GM23248 (cell line): ENCODE measurements at regions not wholly inside any gene's neighbourhood (a gene's known extent, or its start where the extent isn't known, plus 50 kb on each side); places are given as distances from the start of the nearest gene placed in this dataset.

ENCODE experiments used
- EZH2 ChIP-seq: fragments of 200-600 bp; sonication (generic); IDR thresholded peaks from 2 replicates; pipeline ENCODE4 v1.6.1; 2018; ENCODE audit warnings: antibody characterized with exemption, mild to moderate bottlenecking; ENCODE audit not compliant: insufficient read depth, poor library complexity, severe bottlenecking
- EZH2phosphoT487 ChIP-seq: fragments of 200-600 bp; sonication (generic); IDR thresholded peaks from 2 replicates; pipeline ENCODE4 v1.6.1; 2018; ENCODE audit warnings: antibody characterized with exemption, moderate library complexity, mild to moderate bottlenecking, low read depth; ENCODE audit not compliant: insufficient read depth

GRCh38 chr12:78279567-78279966, 448.9 kb downstream of the NAV3 start:
- TF ChIP-seq EZH2 (no peak), EZH2phosphoT487 (no peak)
